ENCODE measurements at regions not wholly inside any gene's neighbourhood (a gene's known extent, or its start where the extent isn't known, plus 50 kb on each side); places are given as distances from the start of the nearest gene placed in this dataset.

GRCh38 chr1:4468386-4468785, 186.0 kb upstream of the AJAP1 start:
- TF ChIP-seq, protein P1, sequence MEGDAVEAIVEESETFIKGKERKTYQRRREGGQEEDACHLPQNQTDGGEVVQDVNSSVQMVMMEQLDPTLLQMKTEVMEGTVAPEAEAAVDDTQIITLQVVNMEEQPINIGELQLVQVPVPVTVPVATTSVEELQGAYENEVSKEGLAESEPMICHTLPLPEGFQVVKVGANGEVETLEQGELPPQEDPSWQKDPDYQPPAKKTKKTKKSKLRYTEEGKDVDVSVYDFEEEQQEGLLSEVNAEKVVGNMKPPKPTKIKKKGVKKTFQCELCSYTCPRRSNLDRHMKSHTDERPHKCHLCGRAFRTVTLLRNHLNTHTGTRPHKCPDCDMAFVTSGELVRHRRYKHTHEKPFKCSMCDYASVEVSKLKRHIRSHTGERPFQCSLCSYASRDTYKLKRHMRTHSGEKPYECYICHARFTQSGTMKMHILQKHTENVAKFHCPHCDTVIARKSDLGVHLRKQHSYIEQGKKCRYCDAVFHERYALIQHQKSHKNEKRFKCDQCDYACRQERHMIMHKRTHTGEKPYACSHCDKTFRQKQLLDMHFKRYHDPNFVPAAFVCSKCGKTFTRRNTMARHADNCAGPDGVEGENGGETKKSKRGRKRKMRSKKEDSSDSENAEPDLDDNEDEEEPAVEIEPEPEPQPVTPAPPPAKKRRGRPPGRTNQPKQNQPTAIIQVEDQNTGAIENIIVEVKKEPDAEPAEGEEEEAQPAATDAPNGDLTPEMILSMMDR (IDR thresholded peaks at IDR 0.05; ENCODE audit: insufficient read depth, low read depth, low read length), result no peak
- no peak for TF ChIP-seq EZH2 (IDR thresholded peaks at IDR 0.05; ENCODE audit: insufficient read depth, low read length)
